Breast epithelium (tissue), 4 donors: ENCODE measurements at regions not wholly inside any gene's neighbourhood (a gene's known extent, or its start where the extent isn't known, plus 50 kb on each side); places are given as distances from the start of the nearest gene placed in this dataset.

Experiments
- DNase-seq, 2 donors: peaks; one replicate each; pipeline ENCODE4 v3.0.0-alpha.2; 2019; ENCODE audit warnings: low spot score in 2 of 2
- H3K27ac ChIP-seq, 2 donors: fragments of 200-600 bp; sonication (generic) in 1 of 2; one replicate each; pipeline ENCODE4 v1.5.1; 2016 to 2019; ENCODE audit warnings: mild to moderate bottlenecking in 1 of 2
- H3K27me3 ChIP-seq, 2 donors: fragments of 200-600 bp; sonication (generic) in 1 of 2; one replicate each; pipeline versions ENCODE4 v1.5.1 to v1.6.0; 2017 to 2019; ENCODE audit warnings: control low read depth in 1 of 2, mild to moderate bottlenecking in 1 of 2
- H3K36me3 ChIP-seq: fragments of 200-600 bp; one replicate; pipeline ENCODE4 v1.5.1; 2019
- H3K4me1 ChIP-seq, 2 donors: fragments of 200-600 bp; sonication (generic); one replicate each; pipeline ENCODE4 v1.5.1; 2016 to 2019; ENCODE audit warnings: control low read depth in 1 of 2
- H3K4me3 ChIP-seq, 3 donors: fragments of 200-600 bp; sonication (generic); 1 replicate in 2 of 3; 2 replicates in 1 of 3; pipeline ENCODE4 v1.5.1; 2016 to 2019; ENCODE audit warnings: mild to moderate bottlenecking in 3 of 3, moderate library complexity in 2 of 3
- H3K9me3 ChIP-seq, 2 donors: fragments of 200-600 bp; sonication (generic) in 1 of 2; one replicate each; pipeline ENCODE4 v1.5.1; 2016 to 2019; ENCODE audit warnings: control low read depth in 1 of 2
- POLR2A ChIP-seq: fragments of 450-650 bp; IDR thresholded peaks from one replicate; pipeline ENCODE4 v1.6.1; 2016; ENCODE audit warnings: antibody characterized with exemption, mild to moderate bottlenecking, moderate library complexity
- POLR2AphosphoS5 ChIP-seq, 3 donors: sonication (generic); formaldehyde crosslinking; IDR thresholded peaks; one replicate each; pipeline ENCODE4 v1.6.1; 2017; ENCODE audit warnings: antibody characterized with exemption in 3 of 3
- intact Hi-C: fragments of 100-400 bp; cut with DNase I; formaldehyde crosslinking; loops from one replicate; pipeline ENCODE4 v1.15.1; 2023; ENCODE audit warnings: low total_unique reads
- TF ChIP-seq, protein P1 (sequence below), 3 donors: fragments of 450-650 bp; IDR thresholded peaks; one replicate each; pipeline ENCODE4 v1.5.1; 2016 to 2017; ENCODE audit warnings: antibody characterized with exemption in 3 of 3, mild to moderate bottlenecking in 3 of 3, moderate library complexity in 3 of 3

DNA sequence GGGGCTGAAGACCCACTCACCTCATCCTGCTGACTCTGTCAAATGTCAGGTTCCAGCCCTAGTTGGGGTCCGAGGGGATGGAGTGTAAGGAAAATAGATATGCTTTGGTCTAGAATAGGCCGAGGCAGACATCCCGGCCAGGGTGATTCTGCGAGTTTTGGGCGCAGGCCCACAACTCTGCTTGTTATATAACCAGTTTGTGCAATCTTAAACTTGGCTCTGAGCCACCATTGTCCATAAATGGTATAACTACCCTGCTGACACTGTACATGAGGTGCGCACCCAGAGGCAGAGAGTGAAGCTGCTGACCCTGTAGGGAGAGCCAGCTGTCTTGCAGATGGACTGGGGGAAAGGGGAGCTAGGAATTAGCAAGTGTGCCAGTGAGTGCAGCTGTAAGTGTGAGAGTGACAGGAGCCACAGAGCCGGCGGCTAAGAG is 1388.8 kb downstream of the AMY1C start:
- TF ChIP-seq, protein P1, sequence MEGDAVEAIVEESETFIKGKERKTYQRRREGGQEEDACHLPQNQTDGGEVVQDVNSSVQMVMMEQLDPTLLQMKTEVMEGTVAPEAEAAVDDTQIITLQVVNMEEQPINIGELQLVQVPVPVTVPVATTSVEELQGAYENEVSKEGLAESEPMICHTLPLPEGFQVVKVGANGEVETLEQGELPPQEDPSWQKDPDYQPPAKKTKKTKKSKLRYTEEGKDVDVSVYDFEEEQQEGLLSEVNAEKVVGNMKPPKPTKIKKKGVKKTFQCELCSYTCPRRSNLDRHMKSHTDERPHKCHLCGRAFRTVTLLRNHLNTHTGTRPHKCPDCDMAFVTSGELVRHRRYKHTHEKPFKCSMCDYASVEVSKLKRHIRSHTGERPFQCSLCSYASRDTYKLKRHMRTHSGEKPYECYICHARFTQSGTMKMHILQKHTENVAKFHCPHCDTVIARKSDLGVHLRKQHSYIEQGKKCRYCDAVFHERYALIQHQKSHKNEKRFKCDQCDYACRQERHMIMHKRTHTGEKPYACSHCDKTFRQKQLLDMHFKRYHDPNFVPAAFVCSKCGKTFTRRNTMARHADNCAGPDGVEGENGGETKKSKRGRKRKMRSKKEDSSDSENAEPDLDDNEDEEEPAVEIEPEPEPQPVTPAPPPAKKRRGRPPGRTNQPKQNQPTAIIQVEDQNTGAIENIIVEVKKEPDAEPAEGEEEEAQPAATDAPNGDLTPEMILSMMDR (IDR thresholded peaks at IDR 0.05): no peak
- Histone ChIP-seq H3K4me3 (no peak overlapping the region), H3K9me3 (no peaks in the 10 kb centered on the region), H3K27me3 (no peaks in the 10 kb centered on the region), H3K4me1 (no peaks in the 10 kb centered on the region), H3K27ac (no peak overlapping the region), H3K36me3 (no peaks in the 10 kb centered on the region)
- no peak for DNase-seq
- intact Hi-C loops: no loop called here

- no peak for TF ChIP-seq POLR2AphosphoS5 (IDR thresholded peaks at IDR 0.05)
- no peak for TF ChIP-seq POLR2A
- Histone ChIP-seq H3K9me3 (no peaks in the 10 kb centered on the region), H3K36me3 (peaks cover 3% of the 10 kb centered on the region)
These were observed 1423.1 kb downstream of the AMY1C start for GRCh38 chr1:105172788-105173187.

GRCh38 chr1:105180789-105181188 is 1431.1 kb downstream of the AMY1C start:
- intact Hi-C loops: no loop called here
- Histone ChIP-seq H3K36me3 (peaks cover 6% of the 10 kb centered on the region), H3K9me3 (no peaks in the 10 kb centered on the region), H3K27me3 (no peaks in the 10 kb centered on the region), H3K27ac (no peak overlapping the region), H3K4me1 (no peaks in the 10 kb centered on the region), H3K4me3 (no peak overlapping the region)
- TF ChIP-seq, protein P1 (IDR thresholded peaks at IDR 0.05): no peak
- TF ChIP-seq POLR2AphosphoS5 (IDR thresholded peaks at IDR 0.05): no peak
- TF ChIP-seq POLR2A: no peak
- DNase-seq: no peak

More at GRCh38 chr1:105172788-105173187, 1423.1 kb downstream of the AMY1C start:
- Histone ChIP-seq H3K4me1 (no peaks in the 10 kb centered on the region), H3K27ac (no peak overlapping the region), H3K27me3 (no peaks in the 10 kb centered on the region), H3K4me3 (no peak overlapping the region)
- DNase-seq: no peak
- intact Hi-C loops: no loop called here

DNA sequence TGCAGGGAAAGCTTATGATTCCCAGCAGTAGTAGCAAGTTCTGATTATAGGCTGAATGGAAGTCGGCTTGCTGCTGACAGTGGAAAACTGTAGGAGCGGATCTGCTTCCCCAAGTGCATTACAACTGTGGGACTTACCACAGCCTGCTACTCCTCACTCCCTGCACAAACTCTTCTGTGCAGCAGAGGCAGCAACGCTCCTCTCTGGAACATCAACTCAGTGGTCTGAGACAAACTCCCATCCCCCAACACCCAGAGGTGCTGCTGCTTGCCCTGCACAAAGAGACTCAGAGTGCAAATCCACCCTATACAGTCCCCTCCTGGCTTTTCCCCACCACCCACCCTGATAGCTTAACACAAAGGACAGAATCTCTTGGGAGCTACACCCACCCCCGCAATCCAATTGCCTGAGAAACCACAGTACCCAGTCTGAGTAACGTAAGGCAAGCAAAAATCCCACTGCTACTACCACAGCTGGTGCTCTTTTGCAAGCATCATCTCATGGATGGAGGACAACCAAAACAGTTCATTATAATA is 1455.2 kb downstream of the AMY1C start:
- Histone ChIP-seq H3K4me3 (no peak overlapping the region), H3K36me3 (no peaks in the 10 kb centered on the region), H3K27me3 (no peaks in the 10 kb centered on the region), H3K9me3 (no peaks in the 10 kb centered on the region), H3K4me1 (no peaks in the 10 kb centered on the region), H3K27ac (no peak overlapping the region)
- DNase-seq: no peak
- TF ChIP-seq, protein P1 (IDR thresholded peaks at IDR 0.05): no peak
- no peak for TF ChIP-seq POLR2A
- no peak for TF ChIP-seq POLR2AphosphoS5 (IDR thresholded peaks at IDR 0.05)
- intact Hi-C loops: no loop called here

DNA sequence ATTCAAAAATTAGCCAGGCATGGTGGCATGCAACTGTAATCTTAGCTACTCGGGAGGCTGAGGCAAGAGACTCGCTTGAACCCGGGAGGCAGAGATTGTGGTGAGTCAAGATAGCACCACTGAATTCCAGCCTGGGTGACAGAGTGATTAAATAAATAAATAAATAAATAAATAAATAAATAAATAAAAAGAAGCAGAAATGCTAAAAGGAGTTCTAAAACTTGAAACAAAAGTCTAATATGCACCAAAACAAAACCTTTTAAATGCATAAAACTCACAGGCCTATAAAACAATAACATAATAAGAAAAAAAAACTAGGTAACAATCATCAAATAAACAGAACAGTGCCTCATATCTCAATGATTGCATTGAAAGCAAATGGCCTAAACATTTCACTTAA is 1458.9 kb downstream of the AMY1C start:
- no peak overlapping the region for H3K4me3 ChIP-seq
- no peaks in the 10 kb centered on the region for H3K9me3 ChIP-seq
- H3K36me3 ChIP-seq: no peaks in the 10 kb centered on the region
- no peak for DNase-seq
- TF ChIP-seq POLR2AphosphoS5 (IDR thresholded peaks at IDR 0.05) (no peak), POLR2A (no peak)
- TF ChIP-seq, protein P1 (IDR thresholded peaks at IDR 0.05): no peak
- no peaks in the 10 kb centered on the region for H3K27me3 ChIP-seq
- no peak overlapping the region for H3K27ac ChIP-seq
- intact Hi-C loops: no loop called here
- no peaks in the 10 kb centered on the region for H3K4me1 ChIP-seq

DNA sequence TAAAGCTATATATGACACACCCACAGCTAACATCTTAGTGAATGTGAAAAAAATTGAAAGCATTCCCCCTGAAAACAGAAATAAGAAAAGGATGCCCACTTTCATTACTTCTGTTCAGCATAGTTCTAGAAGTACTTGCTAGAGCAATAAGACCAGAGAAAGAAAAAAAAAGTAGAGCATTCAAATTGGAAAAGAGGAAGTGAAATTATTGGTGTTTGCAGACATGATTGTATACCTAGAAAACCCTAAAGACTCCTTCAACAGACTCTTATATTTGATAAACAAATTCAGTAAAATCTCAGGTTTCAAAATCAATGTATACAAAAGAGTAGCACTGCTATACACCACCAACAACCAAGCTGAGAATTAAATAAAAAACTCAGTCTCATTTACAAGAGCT is 1461.0 kb downstream of the AMY1C start:
- no peak overlapping the region for H3K4me3 ChIP-seq
- no peaks in the 10 kb centered on the region for H3K9me3 ChIP-seq
- intact Hi-C loops: no loop called here
- H3K27ac ChIP-seq: no peak overlapping the region
- TF ChIP-seq, protein P1 (IDR thresholded peaks at IDR 0.05): no peak
- TF ChIP-seq POLR2A (no peak), POLR2AphosphoS5 (IDR thresholded peaks at IDR 0.05) (no peak)
- H3K27me3 ChIP-seq: no peaks in the 10 kb centered on the region
- DNase-seq: no peak
- H3K36me3 ChIP-seq: no peaks in the 10 kb centered on the region
- H3K4me1 ChIP-seq: no peaks in the 10 kb centered on the region
